ENCODE measurements at regions not wholly inside any gene's neighbourhood (a gene's known extent, or its start where the extent isn't known, plus 50 kb on each side); places are given as distances from the start of the nearest gene placed in this dataset.
"Not testable (repeated sequence)": the region's sequence is repeated elsewhere in the genome, so short reads cannot be mapped to it uniquely, and the experiment has no call there.

GRCh38 chr11:13154374-13154773 is 123.2 kb upstream of the BMAL1 start:
- not testable (repeated sequence) for H3K4me3 ChIP-seq (ENCODE audit: low read depth, low read length); DNase-seq (ENCODE audit: low read depth)

- no peak overlapping the region for H3K4me3 ChIP-seq (ENCODE audit: low read depth, low read length)
- DNase-seq (ENCODE audit: low read depth) = no peak
Measured at GRCh38 chr11:13160346-13160745, 117.2 kb upstream of the BMAL1 start.

GRCh38 chr11:13160806-13161205 is 116.8 kb upstream of the BMAL1 start:
- H3K4me3 ChIP-seq (ENCODE audit: low read depth, low read length) = no peak overlapping the region
- no peak for DNase-seq (ENCODE audit: low read depth)

DNA sequence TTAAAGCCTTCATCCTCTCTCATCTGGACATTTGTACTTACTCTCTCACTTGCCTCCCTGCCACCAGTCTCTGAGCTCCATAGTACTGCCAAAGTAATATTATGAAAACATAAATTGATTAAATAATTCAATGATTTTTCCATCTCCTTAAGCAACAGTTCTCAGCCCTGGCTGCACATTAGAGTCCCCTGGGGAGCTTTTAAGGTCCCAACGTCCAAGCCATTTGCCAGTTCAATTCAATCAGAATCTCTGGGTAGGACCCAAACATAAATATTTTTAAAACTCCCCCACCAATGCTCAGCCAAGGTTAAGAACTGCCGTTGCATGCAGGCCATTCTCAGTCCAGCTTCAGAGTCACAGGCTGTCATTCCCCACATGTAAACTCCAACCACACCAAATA is 114.4 kb upstream of the BMAL1 start:
- H3K4me3 ChIP-seq (ENCODE audit: low read depth, low read length) = no peak overlapping the region
- DNase-seq (ENCODE audit: low read depth) = no peak

GRCh38 chr11:13166036-13166435 is 111.6 kb upstream of the BMAL1 start:
- no peak overlapping the region for H3K4me3 ChIP-seq (ENCODE audit: low read depth, low read length)
- DNase-seq (ENCODE audit: low read depth) = no peak

DNA sequence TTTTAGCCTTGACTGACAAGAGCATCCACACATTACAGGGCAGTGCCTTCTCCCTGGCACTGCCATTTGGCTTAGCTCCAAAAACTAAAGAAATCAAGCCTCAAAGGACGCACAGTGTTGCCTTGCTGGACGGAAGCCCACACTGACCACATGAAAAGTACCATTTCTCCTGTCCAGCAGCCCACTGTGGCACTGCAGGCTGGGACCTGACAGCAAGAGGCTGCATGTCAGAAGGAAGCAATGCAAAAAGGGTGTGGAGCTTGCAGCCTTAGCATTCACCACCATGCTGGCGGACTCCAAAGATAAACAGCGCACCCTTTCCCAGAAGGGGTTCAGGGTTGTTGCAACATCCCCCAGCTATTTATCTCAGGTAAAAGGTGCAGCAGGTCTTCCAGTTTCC is 109.3 kb upstream of the BMAL1 start:
- DNase-seq (ENCODE audit: low read depth) = no peak
- H3K4me3 ChIP-seq (ENCODE audit: low read depth, low read length) = no peak overlapping the region

DNA sequence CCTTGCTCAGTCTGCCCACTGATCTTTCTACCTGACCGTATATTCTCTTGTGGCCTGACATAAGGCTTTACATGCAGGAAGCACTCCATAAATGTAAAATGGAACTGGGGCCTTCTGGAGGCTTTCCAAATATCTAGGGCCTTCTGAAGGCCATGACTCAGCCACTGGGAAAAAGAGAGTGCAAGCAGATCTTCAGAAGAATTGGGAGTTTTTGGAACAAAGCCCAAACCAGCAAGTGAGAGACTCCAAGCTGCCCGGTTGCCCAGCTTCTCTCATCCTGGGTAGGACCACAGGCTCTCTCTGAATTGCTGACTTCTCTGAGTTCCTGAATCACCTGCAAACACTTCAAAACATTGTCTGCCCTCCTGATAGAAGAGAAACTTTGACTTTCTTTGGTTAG is 107.9 kb upstream of the BMAL1 start:
- H3K4me3 ChIP-seq (ENCODE audit: low read depth, low read length) = no peak overlapping the region
- peak; percentile 89 for DNase-seq (ENCODE audit: low read depth)

- DNase-seq (ENCODE audit: low read depth) = no peak
Measured at GRCh38 chr11:13174090-13174489, 103.5 kb upstream of the BMAL1 start.

DNA sequence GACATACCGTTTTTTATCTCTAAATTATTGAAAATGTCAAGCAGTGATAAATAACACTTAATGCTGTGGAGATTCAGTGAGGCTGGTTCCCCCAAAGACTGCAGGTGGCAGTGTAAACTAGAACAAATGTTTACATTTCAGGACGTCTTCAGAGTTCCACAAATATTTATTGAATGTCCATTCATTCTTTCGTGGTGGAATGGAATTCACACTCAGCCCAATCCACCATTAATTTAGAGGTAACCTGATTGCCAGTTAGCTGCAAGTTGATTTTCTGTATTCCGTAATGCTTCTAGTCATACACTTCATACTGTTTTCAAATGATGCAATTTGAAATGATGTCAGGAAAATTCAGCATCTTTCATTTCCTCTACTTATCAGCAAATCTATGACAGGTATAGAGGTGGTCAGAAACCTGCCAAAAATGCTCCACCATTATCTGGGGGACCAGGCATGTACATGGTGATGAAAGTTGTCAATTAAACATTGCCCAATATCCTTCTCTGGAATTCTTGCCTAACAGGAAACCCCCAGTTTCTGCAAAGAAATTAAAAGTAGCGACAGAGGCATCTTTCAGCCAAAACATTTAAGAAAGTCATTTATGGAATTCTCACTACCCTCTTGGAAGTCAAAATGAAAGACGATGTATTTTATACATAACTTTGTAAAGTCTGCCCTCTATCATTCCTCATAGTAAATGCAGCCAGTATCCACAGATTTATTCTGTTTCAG is 94.3 kb upstream of the BMAL1 start:
- DNase-seq (ENCODE audit: low read depth) = no peak
- H3K4me3 ChIP-seq (ENCODE audit: low read depth, low read length) = peak overlapping the region; percentile 23

More at GRCh38 chr11:13174090-13174489, 103.5 kb upstream of the BMAL1 start:
- H3K4me3 ChIP-seq (ENCODE audit: low read depth, low read length) = no peak overlapping the region

- DNase-seq (ENCODE audit: low read depth) = no peak
- H3K4me3 ChIP-seq (ENCODE audit: low read depth, low read length) = no peak overlapping the region
Measured at GRCh38 chr11:13183826-13184196, 93.8 kb upstream of the BMAL1 start.

DNA sequence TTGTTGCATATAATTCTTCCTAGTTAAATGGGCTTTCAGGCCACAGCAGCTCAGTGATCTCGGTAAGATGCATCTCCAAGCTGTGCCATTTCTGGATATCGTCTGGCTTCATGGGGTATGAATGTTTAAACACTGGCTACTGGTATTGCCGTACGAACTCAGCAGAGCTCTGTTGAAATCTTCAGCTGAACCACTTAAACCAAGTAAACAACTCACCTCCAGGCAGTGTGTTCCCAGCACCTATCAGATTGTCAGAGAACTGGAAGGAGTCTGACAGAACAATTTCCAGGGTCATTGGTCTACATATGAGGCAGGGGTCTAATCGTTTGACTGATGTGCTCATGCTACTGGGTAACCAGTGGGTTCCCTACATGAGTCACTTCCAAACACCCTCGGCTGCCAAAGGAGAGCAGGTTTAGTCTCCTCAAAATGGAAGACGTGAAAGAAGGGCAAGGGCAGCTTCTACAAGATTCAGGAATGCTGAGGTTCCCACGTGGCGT is 93.2 kb upstream of the BMAL1 start:
- no peak overlapping the region for H3K4me3 ChIP-seq (ENCODE audit: low read depth, low read length)
- no peak for DNase-seq (ENCODE audit: low read depth)

DNA sequence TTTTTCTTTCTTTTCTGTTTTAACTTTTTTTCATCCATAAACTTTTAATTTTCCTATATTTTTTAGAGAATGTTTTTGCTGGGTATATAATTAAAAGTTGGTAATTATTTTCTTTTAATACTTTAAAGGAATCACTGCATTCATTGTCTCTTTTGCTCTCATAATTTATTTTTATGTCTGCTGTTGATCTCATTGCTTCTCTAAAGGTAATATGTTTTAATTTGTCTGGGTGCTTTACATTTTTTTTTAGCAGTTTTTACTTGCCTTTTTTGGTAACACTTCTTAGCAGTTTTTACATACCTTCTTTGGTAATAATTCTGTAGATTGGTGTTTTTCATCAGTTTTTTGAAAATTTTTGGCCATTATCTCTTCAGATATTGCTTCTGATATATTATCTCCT is 89.4 kb upstream of the BMAL1 start:
- no peak overlapping the region for H3K4me3 ChIP-seq (ENCODE audit: low read depth, low read length)
- no peak for DNase-seq (ENCODE audit: low read depth)

DNA sequence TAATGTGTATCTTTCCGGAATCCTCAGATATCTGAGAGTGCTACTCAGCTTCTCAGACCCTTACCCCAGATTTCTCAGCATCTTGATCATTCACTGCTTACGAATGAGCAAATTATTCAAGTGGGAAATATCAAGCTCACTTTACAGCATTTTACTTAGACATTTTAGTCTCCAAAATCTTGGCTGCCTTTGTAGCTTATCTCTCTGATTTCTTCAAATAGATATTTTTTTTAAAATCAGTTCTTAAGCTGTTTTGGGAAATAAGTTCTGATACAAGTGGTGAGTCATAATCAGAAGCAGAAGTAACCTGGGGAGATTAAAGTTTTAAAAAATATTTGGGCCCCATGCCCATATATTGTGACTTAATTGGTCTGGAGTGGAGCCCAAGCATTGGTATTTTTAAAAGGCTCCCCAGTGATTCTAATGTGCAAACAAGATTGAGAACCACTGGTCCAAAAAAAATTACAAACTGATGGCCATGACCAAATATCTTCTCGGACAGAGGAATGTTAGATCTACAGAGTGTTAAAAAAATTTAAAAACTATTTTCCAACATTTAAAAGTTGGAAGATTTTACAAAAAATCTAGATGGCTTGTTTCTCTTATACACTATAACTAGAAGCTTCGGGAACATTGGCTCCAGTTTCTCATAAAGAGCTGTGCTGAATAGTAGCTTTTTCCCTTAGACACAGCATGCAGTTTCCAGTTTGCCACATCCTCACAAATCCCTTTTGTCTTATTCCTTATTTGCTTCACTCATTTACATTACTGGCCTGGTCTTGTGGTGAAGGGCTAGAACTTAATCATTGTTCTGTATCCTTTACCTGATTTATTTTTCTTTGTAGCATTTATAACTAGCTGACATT is 87.8 kb upstream of the BMAL1 start:
- H3K4me3 ChIP-seq (ENCODE audit: low read depth, low read length) = no peak overlapping the region
- no peak for DNase-seq (ENCODE audit: low read depth)

GRCh38 chr11:13193613-13194012 is 84.0 kb upstream of the BMAL1 start:
- DNase-seq (ENCODE audit: low read depth) = no peak
- no peak overlapping the region for H3K4me3 ChIP-seq (ENCODE audit: low read depth, low read length)

- not testable (repeated sequence) for H3K4me3 ChIP-seq (ENCODE audit: low read depth, low read length); DNase-seq (ENCODE audit: low read depth)
Measured at GRCh38 chr11:13197374-13197773, 80.2 kb upstream of the BMAL1 start.

DNA sequence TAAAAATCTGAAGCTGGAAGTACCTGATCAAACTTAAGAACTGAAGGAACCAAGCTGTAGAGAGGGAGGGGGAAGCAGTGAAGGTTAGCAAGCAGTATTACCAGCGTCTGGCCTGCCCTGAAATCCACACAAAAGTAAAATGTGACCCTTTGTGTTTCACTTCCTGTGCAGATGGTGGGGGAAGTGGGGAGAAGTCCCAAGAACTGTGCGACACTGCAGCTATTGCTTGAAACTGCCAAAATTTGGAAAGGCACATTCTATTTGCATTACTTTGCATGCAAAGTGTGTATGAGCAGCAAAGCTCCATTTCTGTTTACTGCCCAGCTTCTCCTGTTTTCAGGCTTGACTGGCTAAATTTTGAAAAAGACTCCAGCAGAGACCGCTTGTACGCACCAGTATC is 72.1 kb upstream of the BMAL1 start:
- no peak for DNase-seq (ENCODE audit: low read depth)
- no peak overlapping the region for H3K4me3 ChIP-seq (ENCODE audit: low read depth, low read length)

DNA sequence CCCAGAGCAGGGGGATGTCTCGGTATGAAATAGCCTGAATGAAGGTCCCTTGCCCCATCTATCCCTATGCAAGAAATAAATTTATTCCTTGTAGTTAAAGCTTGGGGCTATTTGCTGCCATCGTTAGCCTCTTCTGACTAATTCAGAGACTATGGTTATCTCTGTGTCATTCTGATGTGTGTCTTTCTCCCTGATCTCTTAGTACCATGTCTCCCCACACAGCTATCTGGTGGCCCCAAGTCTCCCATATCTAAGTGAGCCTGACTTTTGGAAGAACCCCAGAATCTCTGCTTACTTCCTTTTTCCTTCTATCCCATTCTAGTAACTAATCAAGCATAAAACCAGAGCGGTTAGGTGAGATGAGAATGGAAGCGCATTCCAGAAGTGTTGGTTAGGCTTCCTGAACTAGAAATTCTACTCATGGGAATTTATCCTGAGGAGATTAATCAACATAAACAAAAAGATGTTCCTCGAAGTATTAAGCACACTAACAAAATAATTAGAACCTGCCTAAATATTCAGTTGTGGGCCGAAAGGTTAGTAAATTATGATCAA is 71.4 kb upstream of the BMAL1 start:
- no peak overlapping the region for H3K4me3 ChIP-seq (ENCODE audit: low read depth, low read length)
- no peak for DNase-seq (ENCODE audit: low read depth)

GRCh38 chr11:13207270-13207664 is 70.3 kb upstream of the BMAL1 start:
- no peak for DNase-seq (ENCODE audit: low read depth)
- H3K4me3 ChIP-seq (ENCODE audit: low read depth, low read length) = no peak overlapping the region

DNA sequence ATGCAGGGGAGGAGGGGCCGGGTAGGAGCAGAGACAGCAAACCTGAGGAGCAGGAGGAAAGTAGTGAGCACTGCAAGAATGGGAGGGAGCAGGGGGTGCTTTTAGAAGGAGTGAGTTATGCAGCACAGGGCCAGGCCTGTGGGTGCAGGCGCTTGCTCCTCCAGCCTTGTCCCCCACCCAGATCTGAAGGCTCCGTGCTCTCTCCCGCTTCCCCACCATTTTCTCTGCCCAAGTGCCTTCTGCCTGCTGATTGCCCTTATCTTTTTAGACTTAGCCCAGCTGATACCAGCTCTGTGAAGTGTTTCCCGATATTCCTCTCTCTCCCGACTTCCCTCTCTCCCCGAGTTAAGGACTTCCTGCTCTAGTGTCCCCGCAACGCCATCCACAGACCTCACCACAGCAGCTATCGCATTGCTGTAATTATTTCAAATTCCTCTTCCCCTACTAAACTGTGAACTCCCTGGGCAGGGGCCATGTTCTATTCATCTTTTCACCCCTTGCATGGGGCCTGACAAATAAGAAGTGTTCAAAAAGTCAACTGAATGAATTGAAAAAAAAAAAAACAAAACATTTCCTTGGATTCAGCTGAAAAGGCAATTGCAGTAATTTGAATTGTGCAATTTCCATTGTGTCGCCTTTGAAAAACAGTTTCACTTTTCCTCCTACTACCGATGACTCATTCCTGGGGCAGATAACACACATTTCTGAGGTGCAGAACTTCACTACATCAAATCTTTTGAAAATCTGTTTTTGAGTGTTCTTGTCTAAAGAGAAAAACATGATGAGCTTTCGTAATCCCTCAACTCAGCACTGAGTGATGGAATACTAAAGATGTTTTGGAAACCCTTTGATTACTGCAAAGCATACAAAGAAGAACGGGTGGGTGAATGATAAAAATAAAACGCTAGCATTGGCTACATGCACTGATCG is 69.7 kb upstream of the BMAL1 start:
- H3K4me3 ChIP-seq (ENCODE audit: low read depth, low read length) = peak overlapping the region; percentile 8
- DNase-seq (ENCODE audit: low read depth) = peak; percentile 75
